ENCODE measurements at regions not wholly inside any gene's neighbourhood (a gene's known extent, or its start where the extent isn't known, plus 50 kb on each side); places are given as distances from the start of the nearest gene placed in this dataset.

DNA sequence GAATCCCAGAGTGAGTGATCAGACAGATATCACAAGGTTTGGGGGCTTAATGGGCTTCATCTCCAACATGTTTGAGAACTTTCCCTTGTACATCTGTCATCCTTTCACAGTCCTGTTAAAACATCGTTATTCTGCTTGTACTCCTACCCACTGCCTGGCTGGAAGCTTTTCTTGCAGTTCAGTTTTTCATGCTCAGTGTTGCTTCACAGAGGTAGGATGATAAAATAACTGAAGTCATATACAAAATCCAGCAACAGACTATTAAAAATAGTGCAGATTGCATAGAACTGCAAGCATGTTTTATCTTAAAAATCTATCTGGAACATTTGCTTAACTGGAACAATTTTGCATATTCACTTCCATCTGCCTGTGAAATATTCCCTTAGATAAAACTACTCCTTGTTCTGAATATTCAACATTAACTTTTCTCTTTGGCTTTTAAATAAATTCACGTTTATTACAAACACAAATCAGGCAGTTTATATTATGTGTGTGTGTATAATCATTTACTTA is 579.6 kb upstream of the IGFBP7 start:
- DNase-seq (ENCODE audit: low spot score): peak; percentile 3

DNA sequence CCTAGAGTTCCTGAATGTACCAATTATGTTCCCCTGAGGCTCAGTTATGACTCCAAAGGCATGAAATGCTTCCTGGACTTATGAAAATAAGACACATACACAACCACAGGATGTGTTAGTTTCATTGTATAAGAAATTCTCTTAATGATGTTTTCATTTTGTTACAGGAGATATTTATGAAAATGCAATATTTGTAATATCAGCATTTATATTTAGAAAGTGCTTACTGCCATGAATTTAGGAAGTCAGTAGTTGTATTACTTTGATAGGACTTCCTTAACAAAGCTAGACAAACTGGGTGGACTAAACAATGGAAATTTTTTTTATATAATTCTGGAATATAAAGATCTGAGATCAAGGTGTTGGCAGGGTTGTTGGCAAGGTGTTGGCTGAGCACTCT is 572.1 kb upstream of the IGFBP7 start:
- no peak for DNase-seq (ENCODE audit: low spot score)

DNA sequence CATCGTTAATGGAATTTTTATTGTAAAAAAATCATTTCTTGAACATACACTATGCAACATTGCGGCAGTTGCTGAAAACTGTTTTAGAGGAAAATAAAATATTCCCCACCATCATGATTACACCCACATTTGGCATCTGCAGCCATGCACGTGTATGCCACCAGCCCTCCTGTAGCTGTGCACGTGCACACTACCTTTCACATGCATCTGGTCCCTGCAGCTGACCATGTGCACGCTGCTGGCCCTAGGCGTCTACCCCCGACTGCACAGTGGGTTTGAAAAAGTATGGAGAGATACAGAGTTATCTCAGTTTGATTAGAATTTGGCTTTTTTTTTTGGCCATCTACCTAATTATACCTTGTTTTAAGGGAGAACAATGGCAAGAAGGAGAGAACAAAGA is 569.8 kb upstream of the IGFBP7 start:
- DNase-seq (ENCODE audit: low spot score): no peak

DNA sequence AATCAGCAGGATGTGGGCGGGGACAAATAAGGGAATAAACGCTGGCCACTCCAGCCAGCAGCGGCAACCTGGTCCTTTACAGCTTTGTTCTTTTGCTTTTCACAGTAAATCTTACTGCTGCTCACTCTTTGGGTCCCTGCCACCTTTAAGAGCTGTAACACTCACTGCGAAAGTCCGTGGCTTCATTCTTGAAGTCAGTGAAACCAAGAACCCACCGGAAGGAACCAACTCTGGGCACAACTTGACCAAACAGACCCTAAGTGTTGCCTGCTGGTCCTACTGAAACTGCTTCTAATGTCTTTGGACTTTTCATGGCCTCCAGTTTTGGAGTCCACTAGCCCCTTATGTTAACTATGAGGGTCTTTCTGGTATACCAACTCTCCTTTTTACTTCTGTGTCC is 566.2 kb upstream of the IGFBP7 start:
- no peak for DNase-seq (ENCODE audit: low spot score)

DNA sequence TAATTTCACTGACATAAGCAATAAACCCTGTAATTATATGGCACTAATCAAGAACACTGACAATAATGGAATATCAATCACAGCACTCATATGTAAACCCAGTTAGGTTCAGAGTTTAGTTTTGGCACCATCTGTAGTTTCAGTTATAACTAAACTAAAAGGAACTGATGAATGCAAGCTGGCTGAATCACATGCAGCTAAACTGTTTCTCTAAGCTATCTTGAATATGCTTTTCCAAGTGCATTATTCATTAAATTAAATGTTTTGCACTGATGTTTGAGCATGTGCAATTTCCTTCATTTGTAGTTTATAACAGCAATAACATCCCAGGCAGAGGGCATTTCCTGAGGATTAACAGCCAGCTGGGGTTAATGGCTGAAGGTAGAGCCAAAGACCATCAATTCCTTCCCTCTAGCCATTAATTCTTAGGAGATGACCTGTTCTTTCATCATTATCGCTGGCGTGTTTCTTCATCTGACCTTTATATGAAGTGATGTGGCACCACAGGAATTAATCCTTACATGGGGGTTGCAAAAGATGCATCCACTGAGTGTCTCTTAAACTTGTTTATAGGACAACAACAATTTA is 562.8 kb upstream of the IGFBP7 start:
- DNase-seq (ENCODE audit: low spot score): no peak

DNA sequence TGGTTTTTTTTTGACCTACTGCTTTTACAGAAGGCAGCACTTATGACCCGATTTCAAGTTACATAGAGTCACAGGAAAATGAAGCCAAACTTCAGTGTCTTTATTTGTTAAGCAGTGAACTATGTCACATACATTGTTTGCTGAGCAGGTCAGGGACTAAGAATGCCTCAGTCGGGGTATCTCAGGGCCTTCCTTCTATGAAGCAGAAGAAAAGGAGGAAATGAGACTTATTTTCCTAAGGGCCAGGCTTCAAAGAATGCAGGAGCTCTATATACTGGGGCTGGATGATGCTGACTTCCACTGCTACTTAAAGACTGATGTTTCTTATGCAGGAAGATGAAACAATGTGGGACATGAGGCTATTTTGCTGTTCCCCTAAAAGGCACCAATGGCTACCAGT is 558.4 kb upstream of the IGFBP7 start:
- no peak for DNase-seq (ENCODE audit: low spot score)

DNA sequence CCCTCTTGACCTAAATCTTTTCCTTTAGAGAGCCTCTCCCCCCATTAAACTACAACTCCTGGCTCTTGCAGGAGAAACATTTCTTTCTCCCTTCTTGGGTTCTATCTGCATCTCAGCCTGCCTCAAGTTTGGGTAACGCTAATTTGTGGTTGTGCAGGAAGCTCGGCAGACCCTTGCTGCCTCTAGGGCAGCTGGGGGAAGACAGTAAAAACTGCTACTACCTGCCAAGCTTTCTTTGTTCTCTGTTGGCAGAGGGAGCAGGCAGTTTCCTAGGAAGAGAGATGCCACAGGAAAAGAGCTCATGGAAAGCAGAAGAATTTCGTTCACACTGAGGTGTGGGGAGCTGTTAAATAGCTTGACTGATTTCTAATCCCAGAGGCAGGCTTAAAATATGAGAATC is 555.6 kb upstream of the IGFBP7 start:
- no peak for DNase-seq (ENCODE audit: low spot score)

DNA sequence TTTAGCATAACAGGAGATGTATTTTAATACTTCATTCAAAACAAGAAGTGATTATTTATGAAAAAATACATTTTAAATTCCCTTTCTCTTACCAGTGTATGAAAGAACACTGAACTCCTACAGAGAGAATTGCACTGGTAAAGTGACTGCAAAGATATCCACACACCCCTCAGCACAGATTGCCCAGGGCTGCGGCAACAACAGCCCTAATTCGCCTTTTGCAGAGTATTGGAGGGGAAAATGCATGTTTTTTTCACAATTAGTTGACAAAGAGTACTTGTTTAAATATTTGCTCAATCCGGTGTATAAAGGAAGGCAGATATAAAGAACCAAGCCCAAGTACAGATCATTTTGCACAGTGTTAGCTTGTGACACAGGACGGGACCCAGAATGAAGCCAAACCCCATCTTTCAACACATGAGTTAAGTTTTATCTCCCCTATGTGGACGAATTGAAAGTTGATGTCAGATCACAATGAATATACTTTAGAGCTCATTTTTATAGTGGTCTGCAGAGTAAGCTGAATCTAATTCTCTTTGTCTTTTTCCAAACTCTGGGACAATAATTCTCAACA is 551.4 kb upstream of the IGFBP7 start:
- no peak for DNase-seq (ENCODE audit: low spot score)

DNA sequence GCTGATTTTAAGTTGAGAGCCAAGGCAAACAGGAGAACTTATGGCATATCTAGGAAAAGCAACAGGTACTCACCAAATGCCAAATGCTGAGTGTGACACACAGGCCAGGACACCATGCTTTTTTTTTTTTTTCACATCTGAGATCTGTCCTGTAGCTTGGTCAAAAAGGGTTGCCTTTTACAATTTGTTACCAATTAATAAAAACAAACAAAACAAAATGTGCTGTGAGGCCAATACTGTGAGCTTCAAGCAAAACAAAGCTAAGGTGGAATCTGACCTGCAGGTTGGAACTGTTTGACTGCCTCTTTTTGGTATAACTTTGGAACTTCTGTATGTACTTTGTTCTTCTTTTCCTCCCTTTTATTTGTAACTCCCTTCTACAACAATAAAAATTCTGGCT is 548.5 kb upstream of the IGFBP7 start:
- no peak for DNase-seq (ENCODE audit: low spot score)

DNA sequence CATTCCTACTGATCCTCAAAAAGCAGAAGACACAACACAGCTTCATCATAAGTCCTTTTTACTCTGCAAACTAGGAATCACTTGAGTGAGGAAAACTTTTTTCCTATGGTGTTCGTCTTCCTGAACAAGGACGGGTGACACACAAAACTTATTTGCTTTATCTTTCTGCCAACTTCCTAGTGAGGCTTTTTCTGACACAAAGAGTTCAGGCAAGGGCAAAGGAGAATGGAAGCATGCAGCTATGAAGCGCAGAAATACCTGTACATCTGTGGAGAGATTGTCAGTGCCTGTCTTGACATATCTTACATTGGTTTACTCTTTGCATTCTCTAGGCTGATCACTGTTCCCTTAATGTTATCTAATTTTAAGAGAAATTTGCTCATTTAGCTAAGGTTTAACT is 548.0 kb upstream of the IGFBP7 start:
- DNase-seq (ENCODE audit: low spot score): no peak

DNA sequence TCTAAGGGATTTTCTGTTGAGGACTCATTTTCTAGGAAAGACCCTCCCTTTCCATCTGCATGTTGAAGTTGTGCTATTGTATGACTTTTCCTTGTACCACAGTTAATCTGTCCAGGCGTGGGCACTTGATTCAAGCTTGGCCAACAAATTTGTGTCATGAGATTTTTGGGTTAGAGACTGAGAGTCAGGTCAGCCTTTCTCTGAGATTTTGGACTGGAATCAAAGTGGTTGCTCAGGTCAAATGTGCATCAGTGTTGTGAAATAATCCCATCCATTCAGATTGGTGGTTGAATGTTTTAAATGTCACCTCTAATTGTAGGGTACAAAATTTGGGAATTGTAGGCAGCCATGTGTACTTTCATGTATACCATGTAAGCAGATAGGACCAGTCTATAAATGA is 545.2 kb upstream of the IGFBP7 start:
- DNase-seq (ENCODE audit: low spot score): no peak

DNA sequence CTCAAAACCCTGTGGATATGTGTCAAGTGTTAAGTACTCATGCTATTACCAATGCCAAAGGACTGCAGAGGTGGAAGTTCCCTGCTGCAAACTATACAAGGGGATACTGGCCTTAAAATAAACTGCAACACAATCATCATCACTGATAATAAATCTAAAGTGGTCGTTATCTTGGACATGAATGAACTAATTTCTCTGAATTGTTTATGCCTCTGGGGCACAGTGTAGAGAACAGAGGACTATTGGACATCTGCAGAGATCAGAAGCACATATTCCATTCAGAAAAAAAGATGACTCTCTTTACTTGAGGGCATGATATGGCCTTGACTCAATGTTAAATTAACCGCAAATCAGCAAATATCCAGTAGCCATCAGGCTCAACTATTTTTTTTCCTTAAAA is 542.6 kb upstream of the IGFBP7 start:
- DNase-seq (ENCODE audit: low spot score): no peak

DNA sequence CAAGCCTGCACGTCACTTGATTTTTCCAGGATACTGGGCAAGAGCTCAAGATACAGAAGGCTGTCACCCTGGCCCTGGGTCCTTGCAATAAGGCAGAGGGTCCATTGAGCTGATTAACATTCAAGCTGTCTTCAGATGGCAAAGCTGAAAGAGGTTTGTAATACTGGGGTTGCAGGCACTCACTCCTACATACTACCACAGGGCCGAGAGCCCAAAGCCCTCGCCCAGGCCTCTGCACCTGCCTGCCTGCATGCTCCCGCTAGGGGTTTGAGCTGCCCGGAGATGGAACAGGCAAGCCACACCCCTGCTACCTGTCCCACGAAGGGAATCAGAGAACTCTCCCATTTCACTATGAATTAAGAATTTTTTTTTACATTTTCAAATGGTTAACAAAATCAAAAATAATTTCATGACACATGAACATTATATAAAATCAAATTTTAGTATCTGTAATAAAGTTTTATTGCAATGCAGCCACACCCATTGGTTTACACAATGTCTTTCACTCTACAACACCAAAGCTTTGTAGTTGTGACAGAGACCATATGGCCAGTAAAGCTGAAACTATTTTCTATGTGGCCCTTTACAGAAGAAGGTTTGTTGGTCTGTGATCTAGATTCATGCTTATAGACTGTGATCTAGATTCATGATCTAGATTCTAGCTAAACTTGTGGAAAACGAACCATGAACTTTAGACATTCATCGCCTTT is 530.4 kb upstream of the IGFBP7 start:
- DNase-seq (ENCODE audit: low spot score): no peak

DNA sequence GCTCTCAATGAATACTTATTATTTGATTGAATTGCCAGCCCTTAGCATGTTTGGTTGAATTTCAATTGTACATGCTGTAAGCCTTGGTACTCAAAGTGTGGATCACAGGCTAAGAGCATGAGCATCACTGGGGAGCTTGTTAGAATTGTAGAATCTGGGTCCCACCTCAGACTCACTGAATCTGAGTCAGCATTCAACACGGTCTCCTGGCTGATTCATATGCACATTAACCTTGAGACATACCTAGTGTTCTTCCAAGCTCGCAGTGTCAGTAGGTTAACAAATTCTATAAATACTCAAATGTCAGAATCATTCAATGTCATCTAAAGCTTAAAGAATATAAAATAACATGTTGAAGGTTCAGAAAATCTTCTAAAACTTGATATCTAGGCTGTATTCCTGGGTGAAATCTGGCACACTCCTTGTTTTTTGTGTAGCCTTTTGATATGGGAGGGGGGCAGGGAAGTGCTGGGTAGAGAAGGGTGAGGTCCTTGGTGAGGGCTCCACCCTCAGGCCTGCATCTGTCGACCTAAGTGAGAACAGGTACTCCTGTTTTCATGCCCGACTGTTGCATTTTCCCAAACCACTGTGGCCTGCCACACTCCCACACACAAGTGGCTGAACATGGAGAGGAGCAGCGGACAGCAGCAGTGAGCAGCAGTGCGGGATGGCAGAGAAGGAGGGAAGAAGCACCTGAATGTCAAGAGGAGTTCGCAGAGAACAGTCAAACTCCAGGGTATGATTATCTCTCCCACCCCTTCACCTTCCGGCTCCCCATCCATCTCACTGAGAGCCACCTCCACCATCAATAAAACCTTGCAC is 529.6 kb upstream of the IGFBP7 start:
- DNase-seq (ENCODE audit: low spot score): no peak

DNA sequence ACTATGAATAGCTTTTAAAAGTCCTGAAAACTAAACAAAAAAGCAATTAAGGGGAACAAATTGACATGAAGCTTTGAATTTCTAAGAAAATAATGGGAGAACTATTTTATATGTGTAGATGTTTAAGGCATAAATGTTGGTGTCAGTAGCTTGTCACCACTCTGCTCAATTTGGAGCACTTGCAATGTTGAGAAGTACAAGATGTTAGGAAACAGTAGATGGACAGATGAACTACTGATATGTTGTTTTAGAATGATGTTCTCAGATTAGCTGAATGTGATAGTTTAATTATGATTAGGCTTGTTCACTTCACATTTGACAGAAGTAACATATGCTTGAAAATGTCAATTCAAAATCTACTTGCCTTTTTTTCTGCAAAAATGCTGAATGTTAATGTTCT is 525.7 kb upstream of the IGFBP7 start:
- DNase-seq (ENCODE audit: low spot score): no peak

DNA sequence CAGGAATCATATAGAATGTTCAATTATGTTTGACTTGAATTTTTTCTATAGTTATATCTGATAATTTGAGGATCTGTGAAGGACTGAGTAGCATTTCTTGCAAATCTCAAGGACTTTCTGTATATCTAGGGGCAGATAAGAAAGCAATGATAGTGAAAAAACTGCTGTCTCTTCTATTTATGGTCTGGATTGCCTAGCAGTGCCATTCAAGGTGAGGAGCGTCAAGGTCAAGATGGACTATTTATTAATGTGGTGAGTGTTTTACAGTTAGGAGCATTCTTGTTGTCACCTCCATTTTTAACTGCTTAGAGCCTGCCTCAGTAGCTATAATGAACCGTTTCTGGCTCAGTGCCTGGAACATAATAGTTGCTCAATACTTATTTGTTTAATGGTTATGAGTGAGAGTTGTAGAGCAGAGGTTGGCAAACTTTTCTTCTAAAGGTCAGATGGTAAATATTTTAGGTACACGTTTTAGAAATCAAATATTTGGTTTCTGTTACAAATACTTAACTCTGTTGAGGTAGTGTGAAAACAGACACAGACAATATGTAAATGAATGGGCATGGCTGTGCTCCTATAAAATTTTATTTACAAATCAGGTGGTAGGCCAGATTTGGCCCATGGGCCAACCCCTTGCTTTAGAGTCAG is 523.2 kb upstream of the IGFBP7 start:
- no peak for DNase-seq (ENCODE audit: low spot score)

DNA sequence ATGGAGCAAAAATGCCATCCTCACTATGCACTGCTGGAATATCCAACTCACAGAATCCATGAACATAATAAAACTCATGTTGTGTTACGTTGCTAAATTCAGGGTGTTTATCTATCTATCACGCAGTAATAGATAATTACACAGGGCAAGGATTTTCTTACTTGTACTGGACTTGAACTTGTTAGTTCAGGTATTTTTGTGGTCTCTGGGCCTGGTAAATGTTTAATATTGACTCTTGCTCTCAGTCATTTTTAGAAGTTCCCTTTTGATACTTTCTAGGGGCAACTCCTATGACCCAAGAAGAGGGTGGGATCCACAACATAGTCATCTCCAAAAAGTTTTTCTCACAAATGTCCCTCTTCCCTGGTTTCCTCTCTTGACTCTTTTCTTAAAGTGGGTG is 522.4 kb upstream of the IGFBP7 start:
- DNase-seq (ENCODE audit: low spot score): no peak

DNA sequence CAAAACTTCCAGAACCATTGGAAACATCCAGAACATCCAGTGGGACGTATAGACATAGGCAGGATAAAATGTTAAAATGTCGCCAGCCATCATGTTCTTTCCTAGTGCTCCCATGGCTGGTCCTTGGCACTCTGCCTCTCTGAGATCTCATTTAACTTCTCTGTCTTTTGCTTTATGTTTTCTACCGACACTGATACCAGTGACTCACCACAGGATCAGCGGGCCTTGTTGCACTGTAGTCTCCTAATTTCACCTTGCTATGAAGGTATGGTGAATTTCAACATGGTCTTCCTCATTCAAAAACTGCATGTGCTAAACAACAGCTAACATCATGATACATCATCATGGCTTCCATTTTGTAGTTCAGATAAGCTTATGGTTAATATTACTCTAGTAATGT is 521.0 kb upstream of the IGFBP7 start:
- no peak for DNase-seq (ENCODE audit: low spot score)

DNA sequence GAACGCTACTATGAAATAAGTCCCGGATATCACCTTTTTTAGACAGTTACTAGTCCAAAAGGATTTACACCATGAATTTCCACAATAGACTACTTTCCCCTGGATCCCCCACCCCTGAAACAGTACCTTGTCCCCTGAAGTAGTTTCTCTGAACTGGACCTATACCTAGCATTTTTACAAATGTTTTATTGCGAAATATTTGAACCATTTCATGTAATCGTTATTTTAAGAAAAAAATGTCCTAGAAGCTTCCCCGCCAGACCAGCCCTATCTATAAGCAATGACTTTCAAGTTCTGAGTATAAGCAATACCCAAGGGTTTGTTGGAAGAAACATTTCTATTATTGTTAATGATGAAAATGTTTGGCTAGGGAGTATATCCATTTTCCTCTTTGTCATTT is 517.8 kb upstream of the IGFBP7 start:
- DNase-seq (ENCODE audit: low spot score): no peak

DNA sequence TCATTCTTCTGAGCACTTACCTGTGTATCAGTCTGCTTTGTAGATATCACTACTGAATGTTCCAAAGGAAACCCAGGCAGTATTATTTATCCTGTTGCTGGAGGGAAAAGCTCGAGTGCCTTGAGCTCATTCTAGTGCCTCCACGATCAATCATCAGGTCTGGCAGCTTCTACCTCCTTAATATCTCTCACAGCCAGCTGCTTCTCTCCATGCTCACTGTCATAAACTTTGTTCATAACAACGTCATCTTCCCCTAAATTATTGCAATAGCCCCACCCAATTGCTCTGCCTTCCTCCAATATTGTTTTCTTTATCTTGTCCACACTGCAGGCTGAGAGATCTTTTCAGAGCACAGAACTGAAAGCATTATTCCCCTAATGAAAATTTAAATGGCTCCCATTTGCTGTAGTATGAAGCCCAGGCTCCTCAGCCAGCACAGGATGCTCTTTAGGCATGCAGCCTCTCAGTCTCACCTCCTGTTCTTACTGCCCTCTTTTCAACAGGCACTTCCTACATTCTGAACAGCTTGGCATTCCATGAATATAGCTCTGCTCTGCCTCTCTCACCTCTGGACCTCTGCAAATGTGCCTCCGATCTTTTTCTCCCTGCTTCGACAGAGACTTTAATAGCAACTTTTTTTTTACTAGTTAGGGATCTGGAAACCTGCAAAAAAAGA is 504.2 kb upstream of the IGFBP7 start:
- no peak for DNase-seq (ENCODE audit: low spot score)

DNA sequence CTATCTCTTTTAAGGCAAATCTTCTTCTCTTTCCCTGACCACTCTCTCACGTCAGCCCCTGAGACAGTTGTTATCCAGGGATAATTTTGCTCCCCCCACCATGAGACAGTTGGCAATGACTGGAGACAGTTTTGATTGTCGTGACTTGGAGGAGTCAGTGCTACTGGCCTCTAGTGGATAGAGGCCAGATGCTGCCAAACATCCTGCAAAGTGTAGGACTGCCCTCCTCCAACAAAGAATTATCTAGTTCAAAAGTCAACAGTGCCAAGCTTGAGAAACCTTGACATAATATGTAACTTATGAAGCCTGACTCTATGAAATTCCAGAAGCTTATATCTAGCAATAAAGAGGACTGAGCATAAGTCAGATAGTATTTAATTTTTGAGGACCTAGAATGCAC is 502.1 kb upstream of the IGFBP7 start:
- DNase-seq (ENCODE audit: low spot score): no peak
